ENCODE measurements at regions not wholly inside any gene's neighbourhood (a gene's known extent, or its start where the extent isn't known, plus 50 kb on each side); places are given as distances from the start of the nearest gene placed in this dataset.
"Not testable (repeated sequence)": the region's sequence is repeated elsewhere in the genome, so short reads cannot be mapped to it uniquely, and the experiment has no call there.

DNA sequence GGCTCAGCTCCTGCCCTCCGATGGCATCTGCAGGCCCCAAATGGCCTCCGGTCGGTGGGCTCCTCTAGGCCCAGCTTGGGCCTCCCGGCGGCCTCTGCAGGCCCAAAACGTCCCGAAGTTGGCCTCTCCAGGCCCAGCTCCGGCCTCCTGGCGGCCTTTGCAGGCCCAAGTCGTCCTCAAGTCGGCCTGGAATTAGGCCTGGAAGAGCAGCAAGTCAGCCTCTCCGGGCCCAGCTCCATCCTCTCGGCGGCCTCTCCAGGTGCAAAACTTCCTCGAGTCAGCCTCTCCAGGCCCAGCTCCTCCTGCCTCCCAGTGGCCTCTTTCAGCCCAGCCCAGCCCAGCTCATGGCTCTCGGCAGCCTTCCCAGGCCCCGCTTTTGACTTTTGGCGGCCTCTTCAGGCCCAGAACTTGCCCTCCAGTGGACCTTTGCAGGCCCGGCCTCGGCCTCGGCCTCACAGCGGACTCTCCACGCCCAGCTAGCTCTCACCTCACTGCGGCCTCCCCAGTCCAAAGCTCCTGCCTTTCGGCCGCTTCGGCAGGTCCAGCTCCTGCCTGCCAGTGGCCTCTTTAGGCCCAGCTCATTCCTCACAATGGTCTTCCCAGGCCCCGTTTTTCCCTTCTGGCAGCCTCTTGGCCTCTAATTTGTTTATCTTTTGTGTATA is 357.3 kb downstream of the ZNF37A start:
- not testable (repeated sequence) for TF ChIP-seq SP1 (IDR thresholded peaks at IDR 0.05; ENCODE audit: low read depth, low read length); ATF3 (IDR thresholded peaks at IDR 0.05; ENCODE audit: insufficient read depth, low read depth, low read length); EP300 (IDR thresholded peaks at IDR 0.05; ENCODE audit: borderline replicate concordance in 1 of 2, low read depth in 2 of 2, low read length in 2 of 2); POLR2A (IDR thresholded peaks at IDR 0.05; ENCODE audit: control extremely low read depth in 1 of 2, low read depth in 2 of 2, low read length in 2 of 2); ASH2L (IDR thresholded peaks at IDR 0.05; ENCODE audit: low read length); CTCF (IDR thresholded peaks at IDR 0.05; ENCODE audit: control extremely low read depth in 1 of 3, insufficient read depth in 1 of 3, low read depth in 1 of 3, low read length in 3 of 3); MAFK (IDR thresholded peaks at IDR 0.05; ENCODE audit: low read depth, low read length); EGR1 (IDR thresholded peaks at IDR 0.05; ENCODE audit: borderline replicate concordance, low read depth, low read length); KDM1A (IDR thresholded peaks at IDR 0.05; ENCODE audit: borderline replicate concordance, low read length); EZH2 (IDR thresholded peaks at IDR 0.05; ENCODE audit: low read depth, low read length, severe bottlenecking)
- TF ChIP-seq, protein P1, sequence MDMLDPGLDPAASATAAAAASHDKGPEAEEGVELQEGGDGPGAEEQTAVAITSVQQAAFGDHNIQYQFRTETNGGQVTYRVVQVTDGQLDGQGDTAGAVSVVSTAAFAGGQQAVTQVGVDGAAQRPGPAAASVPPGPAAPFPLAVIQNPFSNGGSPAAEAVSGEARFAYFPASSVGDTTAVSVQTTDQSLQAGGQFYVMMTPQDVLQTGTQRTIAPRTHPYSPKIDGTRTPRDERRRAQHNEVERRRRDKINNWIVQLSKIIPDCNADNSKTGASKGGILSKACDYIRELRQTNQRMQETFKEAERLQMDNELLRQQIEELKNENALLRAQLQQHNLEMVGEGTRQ (IDR thresholded peaks at IDR 0.05; ENCODE audit: low read length) = not testable (repeated sequence)
